ENCODE measurements at regions not wholly inside any gene's neighbourhood (a gene's known extent, or its start where the extent isn't known, plus 50 kb on each side); places are given as distances from the start of the nearest gene placed in this dataset.

- no peaks in the 10 kb centered on the region for H3K9me3 ChIP-seq (ENCODE audit: low read length)
- H3K27me3 ChIP-seq (ENCODE audit: control insufficient read depth in 1 of 2, insufficient read depth in 2 of 2, low read length in 2 of 2): no peaks in the 10 kb centered on the region
- ChIA-PET CTCF (ENCODE audit: low intra/inter-chr PET ratio, low total read pairs) (no interaction called here), POLR2A (no interaction called here)
- H3K27ac ChIP-seq (ENCODE audit: extremely low read length, insufficient read depth, low read length): no peak overlapping the region
- no peak overlapping the region; a peak in 1 of 6 replicates for H3K4me3 ChIP-seq (replicated peaks in 1 of 3; ENCODE audit: insufficient read depth in 1 of 3, low read depth in 2 of 3, low read length in 3 of 3)
- H3K9ac ChIP-seq (ENCODE audit: insufficient read depth, low read depth, low read length): peak overlapping the region; percentile 37; the same call in 1 of the 2 replicates
- 42% methylated on average over 6 of the region's 6 CpGs for WGBS (ENCODE audit: low lambda C conversion rate)
- no peak for FAIRE-seq
- peaks cover 26% of the 10 kb centered on the region for H3K4me1 ChIP-seq (ENCODE audit: insufficient read depth, low read length)
- no TSS peak for BruUV-seq (replicated peaks)
- no peaks in the 10 kb centered on the region for H3K36me3 ChIP-seq (replicated peaks in 1 of 2; ENCODE audit: control insufficient read depth in 1 of 2, insufficient read depth in 2 of 2, low read length in 2 of 2)
- H3K4me2 ChIP-seq (ENCODE audit: low read depth, low read length): peak overlapping the region; percentile 78
- DNase-seq (ENCODE audit: low spot score): no peak
- no peak overlapping the region for H2AFZ ChIP-seq (ENCODE audit: low read length)
- no peaks in the 10 kb centered on the region for H4K20me1 ChIP-seq (ENCODE audit: insufficient read depth, low read length)
- in situ Hi-C loops (cut with HindIII; ENCODE audit: extremely low pct_ligation_motif_present, low pct_unique_long_range_greater_than_20kb) (no loop called here), intact Hi-C loops (cut with micrococcal nuclease; ENCODE audit: unreplicated experiment) (loop anchor here (2.0 kb wide), 1 partner anchor 62 kb away; no protein-coding TSS in a partner anchor)
- H3K79me2 ChIP-seq (ENCODE audit: insufficient read depth, low read length): no peaks in the 10 kb centered on the region
- no peak for ATAC-seq
- TF ChIP-seq KDM5B (CRISPR knock-in tag; IDR thresholded peaks at IDR 0.05; ENCODE audit: borderline replicate concordance) (no peak), ZNF530 (CRISPR knock-in tag; IDR thresholded peaks at IDR 0.05; ENCODE audit: low read depth) (no peak), CTCF (CRISPR knock-in tag; IDR thresholded peaks at IDR 0.05) (no peak), PCBP2 (optimal IDR thresholded peaks at IDR 0.05; ENCODE audit: low read depth, low read length, poor library complexity, severe bottlenecking) (no peak), ZFP91 (CRISPR knock-in tag; IDR thresholded peaks at IDR 0.05; ENCODE audit: borderline replicate concordance) (no peak), HIC2 (CRISPR knock-in tag; IDR thresholded peaks at IDR 0.05; ENCODE audit: low read depth) (no peak), ZNF407 (CRISPR knock-in tag; IDR thresholded peaks at IDR 0.05; ENCODE audit: not compliant biosample characterization) (no peak), RAD51 (IDR thresholded peaks at IDR 0.05; ENCODE audit: borderline replicate concordance) (no peak), PHF5A (CRISPR knock-in tag; IDR thresholded peaks at IDR 0.05; ENCODE audit: low read depth, unreplicated experiment) (no peak)
Measured at GRCh38 chr5:124888622-124889485, 142.4 kb upstream of the ZNF608 start.

All from HepG2 (cell line).